ENCODE measurements at regions not wholly inside any gene's neighbourhood (a gene's known extent, or its start where the extent isn't known, plus 50 kb on each side); places are given as distances from the start of the nearest gene placed in this dataset.

GRCh38 chr4:102439236-102439614, 61.9 kb upstream of the NFKB1 start:
- Histone ChIP-seq H3K36me3 (ENCODE audit: insufficient read depth, low read length, poor library complexity, severe bottlenecking) (no peaks in the 10 kb centered on the region), H3K27me3 (replicated peaks; ENCODE audit: insufficient read depth, low read depth, low read length, poor library complexity) (no peaks in the 10 kb centered on the region), H3K27ac (ENCODE audit: low read depth, low read length, poor library complexity, severe bottlenecking) (peak overlapping the region; percentile 78), H3K4me3 (ENCODE audit: low read depth, low read length, poor library complexity, severe bottlenecking) (no peak overlapping the region), H3K9me3 (ENCODE audit: low read depth, low read length, poor library complexity, severe bottlenecking) (peaks cover 6% of the 10 kb centered on the region), H3K4me1 (ENCODE audit: insufficient read depth, low read length, poor library complexity, severe bottlenecking) (peaks cover 20% of the 10 kb centered on the region)
- intact Hi-C loops (cut with micrococcal nuclease; ENCODE audit: unreplicated experiment): no loop called here
- TF ChIP-seq CTCF (conservative IDR thresholded peaks at IDR 0.05; ENCODE audit: low read depth, low read length) (no peak), EZH2 (IDR thresholded peaks at IDR 0.05; ENCODE audit: borderline replicate concordance, low read depth, low read length, poor library complexity, severe bottlenecking) (no peak)
- peak; percentile 90 for DNase-seq (ENCODE audit: low spot score)
- BruUV-seq (replicated peaks): no TSS peak
- CTCF ChIA-PET: no interaction called here
- POLR2A ChIA-PET (ENCODE audit: low non-redundant PET): no interaction called here

GRCh38 chr4:102439812-102440211, 61.3 kb upstream of the NFKB1 start:
- no peaks in the 10 kb centered on the region for H3K36me3 ChIP-seq (ENCODE audit: insufficient read depth, low read length, poor library complexity, severe bottlenecking)
- ChIA-PET CTCF (no interaction called here), POLR2A (ENCODE audit: low non-redundant PET) (no interaction called here)
- no peaks in the 10 kb centered on the region for H3K27me3 ChIP-seq (replicated peaks; ENCODE audit: insufficient read depth, low read depth, low read length, poor library complexity)
- H3K4me1 ChIP-seq (ENCODE audit: insufficient read depth, low read length, poor library complexity, severe bottlenecking): peaks cover 20% of the 10 kb centered on the region
- H3K4me3 ChIP-seq (ENCODE audit: low read depth, low read length, poor library complexity, severe bottlenecking): no peak overlapping the region
- intact Hi-C loops (cut with micrococcal nuclease; ENCODE audit: unreplicated experiment): no loop called here
- peak overlapping the region; percentile 78 for H3K27ac ChIP-seq (ENCODE audit: low read depth, low read length, poor library complexity, severe bottlenecking)
- H3K9me3 ChIP-seq (ENCODE audit: low read depth, low read length, poor library complexity, severe bottlenecking): peaks cover 3% of the 10 kb centered on the region
- peak; percentile 35 for DNase-seq (ENCODE audit: low spot score)
- TF ChIP-seq EZH2 (IDR thresholded peaks at IDR 0.05; ENCODE audit: borderline replicate concordance, low read depth, low read length, poor library complexity, severe bottlenecking) (no peak), CTCF (conservative IDR thresholded peaks at IDR 0.05; ENCODE audit: low read depth, low read length) (no peak)
- BruUV-seq (replicated peaks): TSS peak; percentile 98

- DNase-seq (ENCODE audit: low spot score): no peak
- Histone ChIP-seq H3K4me1 (ENCODE audit: insufficient read depth, low read length, poor library complexity, severe bottlenecking) (peaks cover 20% of the 10 kb centered on the region), H3K9me3 (ENCODE audit: low read depth, low read length, poor library complexity, severe bottlenecking) (no peaks in the 10 kb centered on the region), H3K27ac (ENCODE audit: low read depth, low read length, poor library complexity, severe bottlenecking) (no peak overlapping the region), H3K36me3 (ENCODE audit: insufficient read depth, low read length, poor library complexity, severe bottlenecking) (no peaks in the 10 kb centered on the region), H3K27me3 (replicated peaks; ENCODE audit: insufficient read depth, low read depth, low read length, poor library complexity) (no peaks in the 10 kb centered on the region), H3K4me3 (ENCODE audit: low read depth, low read length, poor library complexity, severe bottlenecking) (no peak overlapping the region)
- BruUV-seq (replicated peaks): no TSS peak
- TF ChIP-seq CTCF (conservative IDR thresholded peaks at IDR 0.05; ENCODE audit: low read depth, low read length): no peak
- no peak for TF ChIP-seq EZH2 (IDR thresholded peaks at IDR 0.05; ENCODE audit: borderline replicate concordance, low read depth, low read length, poor library complexity, severe bottlenecking)
- POLR2A ChIA-PET (ENCODE audit: low non-redundant PET): interaction anchor here (0.6 kb wide), 1 partner anchor 1352 kb away, joined by 12 read pairs; no protein-coding TSS in a partner anchor
- intact Hi-C loops (cut with micrococcal nuclease; ENCODE audit: unreplicated experiment): no loop called here
- CTCF ChIA-PET: interaction anchor here (0.7 kb wide), 1 partner anchor 10 kb away, joined by 17 read pairs; no protein-coding TSS in a partner anchor
These were observed 60.7 kb upstream of the NFKB1 start for GRCh38 chr4:102440498-102440897.
